ENCODE measurements at regions not wholly inside any gene's neighbourhood (a gene's known extent, or its start where the extent isn't known, plus 50 kb on each side); places are given as distances from the start of the nearest gene placed in this dataset.

GRCh38 chr14:61877768-61878167, 115.5 kb downstream of the SNAPC1 start:
- no peak for DNase-seq (ENCODE audit: low spot score)
- TF ChIP-seq CTCF (IDR thresholded peaks at IDR 0.05; ENCODE audit: borderline replicate concordance, control extremely low read depth, extremely low read depth, insufficient read depth, missing control alignments), result no peak
- in situ Hi-C loops (cut with MboI; ENCODE audit: low sequenced_read_pairs, unreplicated experiment), result no loop called here

GRCh38 chr14:61878931-61879330, 116.7 kb downstream of the SNAPC1 start:
- no peak for DNase-seq (ENCODE audit: low spot score)
- in situ Hi-C loops (cut with MboI; ENCODE audit: low sequenced_read_pairs, unreplicated experiment), result no loop called here
- no peak for TF ChIP-seq CTCF (IDR thresholded peaks at IDR 0.05; ENCODE audit: borderline replicate concordance, control extremely low read depth, extremely low read depth, insufficient read depth, missing control alignments)

GRCh38 chr14:61881046-61881445, 118.8 kb downstream of the SNAPC1 start:
- no peak for TF ChIP-seq CTCF (IDR thresholded peaks at IDR 0.05; ENCODE audit: borderline replicate concordance, control extremely low read depth, extremely low read depth, insufficient read depth, missing control alignments)
- no peak for DNase-seq (ENCODE audit: low spot score)
- in situ Hi-C loops (cut with MboI; ENCODE audit: low sequenced_read_pairs, unreplicated experiment), result no loop called here

- in situ Hi-C loops (cut with MboI; ENCODE audit: low sequenced_read_pairs, unreplicated experiment), result no loop called here
- DNase-seq (ENCODE audit: low spot score), result no peak
- TF ChIP-seq CTCF (IDR thresholded peaks at IDR 0.05; ENCODE audit: borderline replicate concordance, control extremely low read depth, extremely low read depth, insufficient read depth, missing control alignments), result no peak
Measured at GRCh38 chr14:61884711-61885110, 122.5 kb downstream of the SNAPC1 start.

- in situ Hi-C loops (cut with MboI; ENCODE audit: low sequenced_read_pairs, unreplicated experiment), result no loop called here
- TF ChIP-seq CTCF (IDR thresholded peaks at IDR 0.05; ENCODE audit: borderline replicate concordance, control extremely low read depth, extremely low read depth, insufficient read depth, missing control alignments), result no peak
- no peak for DNase-seq (ENCODE audit: low spot score)
Measured at GRCh38 chr14:61885203-61885961, 123.2 kb downstream of the SNAPC1 start.

- DNase-seq (ENCODE audit: low spot score), result no peak
- in situ Hi-C loops (cut with MboI; ENCODE audit: low sequenced_read_pairs, unreplicated experiment), result no loop called here
- no peak for TF ChIP-seq CTCF (IDR thresholded peaks at IDR 0.05; ENCODE audit: borderline replicate concordance, control extremely low read depth, extremely low read depth, insufficient read depth, missing control alignments)
Measured at GRCh38 chr14:61887628-61888027, 125.4 kb downstream of the SNAPC1 start.

Measured in GM13976 (cell line).